GM18498 (cell line): ENCODE measurements at regions not wholly inside any gene's neighbourhood (a gene's known extent, or its start where the extent isn't known, plus 50 kb on each side); places are given as distances from the start of the nearest gene placed in this dataset.
"Not testable (repeated sequence)": the region's sequence is repeated elsewhere in the genome, so short reads cannot be mapped to it uniquely, and the experiment has no call there.

Experiments
- ATAC-seq: cut with Tn5 transposase; IDR thresholded peaks from one replicate; pipeline ENCODE4 v1.9.1; 2021; ENCODE audit warnings: mild to moderate bottlenecking, moderate library complexity; ENCODE audit not compliant: unreplicated experiment

DNA sequence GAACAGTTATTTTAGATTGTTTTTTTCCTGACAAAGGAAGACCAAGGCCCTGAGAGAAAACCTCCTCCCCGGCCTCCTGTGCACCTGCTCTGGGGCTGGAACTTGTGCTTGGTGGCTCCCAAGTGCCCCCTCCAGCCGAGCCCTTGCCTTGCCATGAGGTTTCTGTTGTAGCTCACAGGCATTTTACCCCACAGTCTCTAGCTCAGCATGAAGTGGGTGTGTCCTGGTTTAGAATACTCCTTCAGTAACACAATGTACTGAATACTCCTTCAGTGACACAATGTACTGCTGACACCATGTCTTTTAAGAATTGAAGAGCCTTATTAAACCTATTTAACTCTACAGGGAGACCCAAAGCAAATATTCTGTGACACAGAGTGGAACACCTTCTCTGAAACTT is 116.1 kb downstream of the OR4M2 start:
- ATAC-seq = not testable (repeated sequence)

DNA sequence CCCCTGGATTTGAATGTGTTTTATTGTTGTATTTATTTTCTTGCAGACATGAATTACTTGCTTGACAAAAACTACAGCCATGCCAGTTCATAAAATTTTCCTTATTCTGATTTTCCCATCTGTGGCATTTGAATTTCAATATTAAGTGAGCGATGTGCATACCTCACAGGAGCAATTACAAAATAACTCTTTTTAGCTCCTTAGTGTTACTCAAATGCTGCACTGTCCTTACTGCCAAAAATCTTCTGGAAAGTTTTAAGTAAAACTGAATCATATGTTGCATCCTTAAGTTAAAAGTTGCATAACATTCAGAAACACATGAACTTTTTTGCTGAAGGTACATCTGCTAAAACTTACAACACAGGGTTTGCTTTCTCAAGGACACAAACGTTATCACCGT is 120.1 kb downstream of the OR4M2 start:
- not testable (repeated sequence) for ATAC-seq

DNA sequence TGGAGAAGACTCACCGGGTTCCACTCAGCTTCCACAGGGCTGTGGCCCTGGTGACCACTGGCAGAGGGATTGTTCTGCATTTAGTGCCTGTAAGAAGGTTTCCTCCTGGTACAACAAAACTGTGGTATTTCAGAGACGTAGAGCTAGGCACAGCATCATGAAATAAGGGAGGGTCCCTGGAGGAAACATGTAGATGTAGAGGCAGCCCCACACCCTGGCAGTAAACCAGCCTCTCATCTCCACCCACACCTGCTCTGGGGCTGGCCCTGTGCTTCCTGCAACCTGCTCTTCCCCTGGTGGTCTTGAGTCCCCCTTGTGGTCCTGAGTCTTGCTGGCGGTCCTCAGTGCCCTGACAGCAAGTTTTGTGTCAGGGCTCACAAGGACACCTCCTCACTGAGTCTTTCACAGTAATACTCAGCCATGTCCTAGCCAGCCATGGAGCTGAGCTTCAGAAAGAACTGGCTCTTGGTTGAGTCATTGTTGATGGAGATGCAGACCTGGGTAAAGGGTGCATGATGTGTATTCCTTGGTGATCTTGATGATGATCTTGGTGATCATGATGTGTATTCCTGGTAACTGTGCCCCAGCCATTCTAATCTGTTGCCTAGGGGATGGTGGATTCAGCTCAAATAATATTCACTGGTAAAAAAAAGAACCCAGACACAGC is 121.8 kb downstream of the OR4M2 start:
- not testable (repeated sequence) for ATAC-seq

DNA sequence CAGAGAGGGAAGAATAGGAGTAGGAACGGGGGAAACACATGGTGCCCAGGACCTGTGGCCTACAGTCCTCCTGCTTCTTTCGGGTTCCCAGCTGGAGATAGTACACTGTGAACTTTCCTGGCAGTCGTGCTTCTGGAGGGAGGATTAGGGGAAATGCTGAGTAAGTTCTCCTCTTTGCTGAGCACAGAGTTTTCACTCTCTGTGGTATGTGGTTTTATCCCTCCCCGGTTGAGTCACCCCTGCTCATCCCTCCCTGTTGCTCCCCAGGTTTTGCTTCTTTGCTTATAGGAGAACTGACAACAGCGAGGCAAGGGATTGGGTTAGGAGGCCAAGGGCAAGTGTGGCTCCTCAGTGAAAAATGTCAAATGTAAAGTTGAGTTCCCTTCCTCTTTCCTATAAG is 122.9 kb downstream of the OR4M2 start:
- ATAC-seq = not testable (repeated sequence)

DNA sequence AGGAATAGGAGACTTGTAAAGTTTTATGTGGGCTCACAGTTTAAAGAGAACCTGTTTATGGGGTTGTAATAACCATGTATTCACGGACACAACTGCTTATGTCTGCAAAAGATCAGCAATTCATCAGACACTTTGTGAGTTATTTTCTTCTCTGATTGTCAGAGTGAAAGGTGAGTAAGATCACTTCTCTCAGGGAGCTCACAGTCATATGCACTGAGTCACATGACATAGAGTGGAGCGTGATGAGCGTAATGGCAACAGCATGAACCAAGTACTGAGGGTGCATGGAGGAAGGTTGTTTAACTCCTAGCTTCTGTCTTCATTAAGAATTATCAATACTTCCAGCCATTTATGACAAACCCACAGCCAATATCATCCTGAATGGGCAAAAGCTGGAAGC is 128.8 kb downstream of the OR4M2 start:
- not testable (repeated sequence) for ATAC-seq

DNA sequence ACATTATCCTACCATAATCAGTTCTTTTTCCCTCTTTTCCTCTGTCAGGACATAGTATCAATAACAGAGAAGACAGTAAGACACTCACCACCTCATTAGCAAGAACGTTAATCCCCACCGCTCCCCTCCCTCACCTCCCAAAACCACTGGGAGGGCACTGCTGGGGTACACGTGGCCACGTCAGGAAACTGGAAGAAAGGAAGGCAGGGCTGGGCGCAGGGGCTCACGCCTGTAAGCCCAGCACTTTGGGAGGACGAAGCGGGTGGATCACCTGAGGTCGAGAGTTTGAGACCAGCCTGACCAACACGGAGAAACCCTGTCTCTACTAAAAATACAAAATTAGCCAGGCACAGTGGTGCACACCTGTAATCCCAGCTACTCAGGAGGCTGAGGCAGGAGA is 142.3 kb downstream of the OR4M2 start:
- ATAC-seq = not testable (repeated sequence)

DNA sequence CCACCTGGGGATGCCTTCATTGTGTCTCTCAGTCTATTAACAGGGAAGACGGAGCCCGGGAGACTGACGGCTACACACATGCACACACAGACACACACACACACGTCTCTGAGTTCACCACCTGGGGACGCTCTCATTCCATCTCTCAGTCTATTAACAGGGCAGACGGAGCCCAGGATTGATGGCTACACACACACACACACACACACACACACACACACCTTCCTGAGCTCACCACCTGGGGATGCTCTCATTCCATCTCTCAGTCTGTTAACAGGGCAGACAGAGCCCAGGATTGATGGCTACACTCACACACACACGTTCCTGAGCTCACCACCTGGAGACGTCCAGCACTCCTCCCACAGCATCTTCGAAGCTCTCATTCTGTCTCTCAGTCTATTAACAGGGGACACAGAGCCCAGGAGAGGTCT is 143.9 kb downstream of the OR4M2 start:
- no peak for ATAC-seq

DNA sequence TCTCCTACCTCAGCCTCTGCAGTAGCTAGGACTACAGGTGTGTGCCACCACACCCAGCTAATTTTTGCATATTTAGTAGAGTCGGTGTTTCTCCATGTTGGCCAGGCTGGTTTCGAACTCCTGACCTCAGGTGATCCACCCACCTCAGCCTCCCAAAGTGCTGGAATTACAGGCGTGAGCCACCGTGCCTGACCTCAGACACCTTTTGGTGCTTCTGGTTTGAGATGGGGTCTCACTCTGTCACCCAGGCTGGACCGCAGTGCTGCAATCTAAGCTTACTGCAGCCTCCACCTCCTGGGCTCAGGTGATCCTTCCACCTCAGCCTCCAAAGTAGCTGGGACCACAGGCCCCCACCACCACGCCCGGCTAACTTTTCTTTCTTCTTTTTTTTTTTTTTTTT is 144.6 kb downstream of the OR4M2 start:
- ATAC-seq = not testable (repeated sequence)

DNA sequence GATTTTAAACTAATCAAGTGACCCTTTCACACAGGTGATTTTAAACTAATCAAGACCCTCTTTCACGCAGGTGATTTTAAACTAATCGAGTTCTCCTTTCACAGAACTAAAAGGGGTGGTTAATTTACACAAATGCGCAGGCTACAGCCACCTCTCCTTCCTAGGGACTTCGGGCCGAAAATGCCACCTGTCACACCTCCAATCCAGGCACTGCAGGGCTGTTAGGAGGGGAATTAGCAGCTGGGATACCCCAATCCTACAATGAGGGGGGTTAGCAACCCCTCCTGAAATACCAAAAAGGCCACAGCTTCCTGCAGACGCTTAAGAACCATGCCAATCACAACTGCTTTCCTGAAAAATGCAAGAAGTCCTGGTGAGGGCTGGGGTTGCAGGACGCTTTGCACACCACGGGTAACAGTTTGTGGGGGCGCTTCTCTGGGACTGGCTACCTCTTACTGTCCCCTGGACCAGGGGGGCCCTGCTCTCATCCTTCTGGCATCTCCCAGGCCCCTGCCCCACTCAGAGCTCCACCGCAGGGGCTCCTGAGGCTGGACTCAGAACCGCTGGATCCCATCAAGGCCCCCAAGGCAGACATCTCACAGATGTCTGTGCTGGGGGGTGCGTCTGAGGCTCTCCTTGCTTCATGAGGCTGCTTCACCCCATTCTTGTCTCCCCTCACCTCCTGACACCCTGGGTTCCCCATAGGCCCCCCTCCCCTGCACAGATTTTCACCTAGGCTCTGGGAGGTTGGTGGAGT is 145.9 kb downstream of the OR4M2 start:
- ATAC-seq = no peak

DNA sequence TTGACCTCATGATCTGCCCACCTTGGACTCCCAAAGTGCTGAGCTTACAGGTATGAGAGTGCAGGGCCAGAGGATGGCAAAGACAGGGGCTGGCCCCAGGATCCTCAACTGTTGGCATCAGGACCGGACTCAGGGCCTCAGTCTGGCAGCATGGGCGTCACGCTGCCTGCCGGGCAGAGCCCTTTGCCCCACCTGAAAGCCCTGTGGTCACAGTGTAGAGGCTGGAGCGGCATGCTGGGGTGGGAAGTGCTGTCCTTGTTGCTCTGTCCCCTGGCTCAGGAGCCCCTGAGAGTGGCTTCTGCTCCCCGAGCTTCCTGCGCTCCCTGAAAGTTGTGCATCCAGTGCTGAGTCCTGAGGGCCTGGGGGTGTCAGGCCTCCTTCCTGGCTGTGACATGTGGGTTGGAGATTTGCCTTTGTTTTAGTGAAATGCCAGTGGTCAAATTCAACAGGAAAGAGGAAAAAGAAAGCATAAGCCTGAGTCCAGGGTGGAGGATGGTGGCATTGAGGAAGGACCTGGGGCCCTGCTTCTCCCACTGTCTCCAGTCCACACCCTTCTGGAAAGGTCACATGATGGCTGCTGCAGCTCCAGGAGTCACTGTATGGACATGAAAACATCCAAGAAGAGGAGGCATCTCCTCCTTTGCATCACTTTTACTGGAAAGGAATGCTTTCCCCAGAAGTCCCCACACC is 147.2 kb downstream of the OR4M2 start:
- no peak for ATAC-seq

DNA sequence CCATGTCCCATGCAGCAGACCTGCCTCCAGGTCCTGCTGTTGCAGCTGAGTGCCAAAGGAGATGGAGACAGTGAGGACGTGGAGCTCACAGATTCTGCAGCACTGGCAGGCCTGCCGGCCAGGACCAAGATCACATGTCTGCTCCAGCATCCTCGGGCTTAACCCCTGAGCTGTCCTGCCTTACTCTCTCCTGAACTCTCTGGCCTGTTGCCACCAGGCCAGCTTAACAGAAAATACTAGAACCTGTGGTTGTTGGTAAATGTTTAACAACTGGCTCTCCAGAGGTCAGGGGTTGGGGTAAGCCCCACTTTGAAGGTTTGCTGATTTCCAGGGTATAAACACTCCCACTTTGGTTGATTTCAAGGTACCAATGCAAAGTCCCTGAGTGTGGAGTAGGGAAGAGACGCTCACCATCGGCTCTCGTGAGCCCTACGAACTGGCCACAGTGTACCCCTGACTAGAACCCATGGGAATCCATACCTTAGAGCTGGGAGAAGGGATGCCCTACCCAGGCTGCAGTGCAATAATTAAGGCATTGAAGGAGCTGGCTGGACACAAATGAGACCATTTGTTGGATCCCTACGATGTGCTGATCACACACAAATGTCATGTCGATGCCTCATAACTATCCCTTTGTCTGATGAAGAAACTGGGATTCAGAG is 147.9 kb downstream of the OR4M2 start:
- ATAC-seq = no peak

DNA sequence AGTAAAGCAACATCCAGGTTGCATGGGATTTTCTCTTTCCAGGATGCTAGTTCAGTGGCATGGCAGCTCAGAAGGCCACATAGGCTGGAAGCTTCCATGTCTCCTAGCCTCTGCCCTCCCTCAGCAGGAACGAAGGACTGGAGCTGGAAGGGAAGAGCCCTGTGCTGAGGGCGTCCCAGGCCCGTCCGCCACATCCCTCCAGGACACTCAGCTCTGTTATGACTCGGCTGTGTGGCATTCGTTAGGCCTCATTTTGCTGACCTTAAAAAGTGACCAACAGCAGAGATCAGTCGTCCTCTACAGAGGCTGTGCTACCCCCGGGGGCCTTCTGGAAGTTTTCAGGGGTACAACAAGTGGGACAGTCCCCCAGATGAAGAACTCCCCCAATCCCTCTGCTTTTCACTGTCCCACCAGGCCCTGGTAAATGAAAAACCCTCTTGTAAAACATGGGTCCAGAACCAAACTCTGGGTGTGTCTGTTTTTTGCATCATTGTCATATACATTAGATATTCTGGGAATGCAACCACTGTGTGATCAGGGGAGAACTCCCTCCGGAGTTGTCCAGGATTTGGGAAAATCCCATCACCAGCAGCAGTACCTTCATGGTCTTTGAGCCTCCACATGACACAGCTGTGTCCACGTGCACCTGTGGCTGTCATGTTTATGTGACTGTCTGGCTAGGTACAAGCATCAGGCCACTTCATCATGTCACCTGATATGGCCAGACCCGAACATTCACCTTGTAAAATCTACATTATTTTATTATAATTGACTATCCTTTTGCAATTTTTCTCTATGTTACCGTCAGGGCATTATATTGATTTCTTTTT is 149.9 kb downstream of the OR4M2 start:
- ATAC-seq = no peak

DNA sequence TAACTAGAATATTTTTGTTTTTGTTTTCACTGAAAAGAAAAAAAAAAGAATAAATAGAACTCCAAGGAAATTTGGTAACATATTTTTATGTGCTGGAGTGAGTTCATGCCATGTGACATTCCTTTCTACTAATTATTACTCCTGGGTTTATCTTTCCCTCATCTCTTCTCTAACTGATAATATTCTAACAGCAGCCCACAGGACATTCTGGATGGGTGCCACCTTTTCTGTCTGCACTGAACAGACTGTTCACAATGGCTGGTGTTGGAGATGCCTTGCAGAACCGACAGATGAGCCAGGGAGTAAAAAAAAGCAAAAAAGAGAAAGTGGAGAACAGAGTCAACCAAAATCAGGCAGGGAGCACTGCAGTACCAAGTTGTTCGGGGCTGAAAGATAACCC is 151.3 kb downstream of the OR4M2 start:
- ATAC-seq = no peak

DNA sequence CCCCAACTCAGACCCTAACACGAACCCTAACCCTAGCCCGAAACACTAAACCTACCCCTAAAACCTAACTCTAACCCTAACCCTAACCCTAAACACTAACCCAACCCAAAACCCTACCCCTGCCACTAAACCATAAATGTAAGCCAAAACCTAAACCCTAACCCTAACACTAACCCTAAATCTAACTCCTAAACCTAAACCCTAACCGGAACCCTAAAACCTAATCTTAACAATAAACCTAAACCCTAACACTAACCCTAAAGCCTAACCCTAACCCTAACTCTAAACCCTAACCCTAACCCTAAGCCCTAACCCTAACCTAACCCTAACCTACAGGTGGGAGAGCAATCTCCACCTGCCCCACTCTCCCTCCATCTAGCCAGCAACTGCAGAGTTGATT is 152.3 kb downstream of the OR4M2 start:
- no peak for ATAC-seq

DNA sequence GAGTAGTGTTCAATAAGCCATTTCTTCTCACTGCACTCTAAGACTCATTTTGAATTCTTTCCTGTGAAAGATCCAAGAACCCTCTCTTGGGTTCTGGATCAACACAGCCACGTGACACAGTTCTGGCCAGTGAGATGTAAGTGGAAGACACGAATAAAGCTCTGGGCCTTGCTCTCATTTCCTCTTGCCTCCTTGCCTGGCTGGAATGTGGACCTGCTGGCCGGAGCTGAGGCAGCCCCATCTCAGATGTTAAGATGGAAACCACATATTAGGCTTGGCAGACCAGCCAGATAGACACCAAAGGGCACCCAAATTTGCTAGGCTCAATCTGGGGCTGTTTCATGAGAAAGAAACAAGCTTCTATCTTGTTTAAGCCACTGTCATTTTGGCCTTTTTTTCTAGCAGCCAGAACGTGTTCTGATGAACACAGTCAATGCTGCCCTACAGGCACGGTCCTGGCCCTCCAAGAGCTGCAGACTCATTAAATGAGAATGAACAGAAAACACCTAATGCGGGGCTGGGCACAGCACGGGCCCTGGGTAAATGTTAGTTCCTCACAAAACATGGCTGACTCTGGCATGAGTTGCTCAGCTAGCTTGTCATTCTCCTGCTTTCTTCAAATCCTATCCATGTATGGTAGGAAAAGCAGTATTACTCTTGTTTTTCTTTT is 155.1 kb downstream of the OR4M2 start:
- ATAC-seq = not testable (repeated sequence)

DNA sequence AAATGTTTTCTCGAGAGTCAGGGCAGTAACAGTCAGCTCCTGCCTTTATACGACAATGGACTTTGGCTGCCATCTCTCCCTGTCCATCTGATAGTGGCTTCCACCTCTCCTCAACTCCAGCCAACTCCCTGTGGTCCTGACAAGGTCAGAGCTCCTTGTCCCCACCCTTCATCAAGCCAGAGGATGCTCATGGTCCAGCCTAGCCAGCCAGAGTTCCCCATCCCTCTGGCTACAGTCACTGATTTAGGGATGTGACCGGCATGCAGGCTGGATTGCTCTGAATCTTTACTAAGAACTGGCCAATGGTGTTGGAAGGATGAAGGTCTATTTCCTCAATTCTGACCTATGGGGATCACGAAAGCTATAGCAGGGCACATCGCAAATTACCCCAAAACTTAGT is 156.1 kb downstream of the OR4M2 start:
- ATAC-seq = no peak

DNA sequence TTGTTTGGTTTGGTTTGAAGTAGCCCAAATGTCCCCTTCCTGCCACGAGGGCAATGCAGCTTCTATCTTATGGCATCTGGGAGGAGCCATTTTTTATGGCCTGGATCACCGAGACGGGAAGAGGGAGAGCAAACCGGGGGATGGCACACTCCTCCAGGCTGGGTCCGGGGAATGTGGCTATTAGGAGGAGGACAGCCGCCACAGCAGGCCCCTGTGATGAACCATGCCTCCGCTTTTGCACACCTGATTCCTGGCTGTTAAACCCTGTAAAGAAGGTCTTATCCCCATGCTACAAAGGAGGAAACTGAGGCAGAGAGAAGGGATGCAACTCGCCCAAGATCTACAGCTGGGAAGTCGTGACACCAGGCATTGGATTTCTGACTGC is 157.6 kb downstream of the OR4M2 start:
- ATAC-seq = no peak

DNA sequence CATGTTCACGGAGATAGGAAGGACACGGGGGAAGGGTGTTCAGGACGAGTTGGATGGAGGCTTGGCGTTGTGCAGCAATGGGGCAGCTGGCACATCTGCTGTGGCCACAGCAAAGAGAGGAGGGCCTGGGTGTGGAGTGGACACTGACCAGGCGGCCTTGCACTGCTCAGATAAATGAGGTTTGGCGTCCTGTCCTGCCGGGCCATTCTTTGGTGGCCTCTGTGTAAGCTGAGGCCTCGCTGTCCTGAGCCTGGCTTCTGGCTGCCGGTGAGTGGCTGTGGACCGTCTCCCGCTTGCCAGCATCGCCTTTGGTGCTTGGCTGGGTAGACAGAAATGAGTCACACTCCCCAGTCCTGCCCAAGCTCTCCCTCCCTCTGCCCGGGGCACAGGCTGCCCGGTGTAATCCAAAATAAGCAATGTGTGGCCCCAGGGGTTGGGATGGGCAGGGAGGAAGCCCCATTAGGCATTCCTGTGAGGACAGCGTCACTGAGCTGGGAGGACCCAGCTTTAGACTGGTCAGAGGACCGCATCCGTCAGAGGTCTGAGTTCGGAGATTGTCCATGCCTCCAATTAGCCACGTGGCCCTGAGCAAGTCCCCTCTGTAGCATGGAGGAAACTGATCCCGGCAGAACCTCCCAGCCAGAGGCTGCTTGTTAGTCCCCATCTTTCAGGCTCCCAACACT is 158.1 kb downstream of the OR4M2 start:
- not testable (repeated sequence) for ATAC-seq
